ENCODE measurements at regions not wholly inside any gene's neighbourhood (a gene's known extent, or its start where the extent isn't known, plus 50 kb on each side); places are given as distances from the start of the nearest gene placed in this dataset.
"Not testable (repeated sequence)": the region's sequence is repeated elsewhere in the genome, so short reads cannot be mapped to it uniquely, and the experiment has no call there.

- in situ Hi-C loops (cut with MboI; ENCODE audit: low sequenced_read_pairs) = no loop called here
These were observed 52.7 kb downstream of the KCNA5 start for GRCh38 chr12:5096241-5096924.

GRCh38 chr12:5097786-5098185 is 54.1 kb downstream of the KCNA5 start:
- in situ Hi-C loops (cut with MboI; ENCODE audit: low sequenced_read_pairs) = no loop called here

GRCh38 chr12:5099136-5099535 is 55.5 kb downstream of the KCNA5 start:
- in situ Hi-C loops (cut with MboI; ENCODE audit: low sequenced_read_pairs) = no loop called here

GRCh38 chr12:5099591-5099990 is 55.9 kb downstream of the KCNA5 start:
- in situ Hi-C loops (cut with MboI; ENCODE audit: low sequenced_read_pairs) = no loop called here

GRCh38 chr12:5101686-5102085 is 58.0 kb downstream of the KCNA5 start:
- in situ Hi-C loops (cut with MboI; ENCODE audit: low sequenced_read_pairs) = no loop called here

- in situ Hi-C loops (cut with MboI; ENCODE audit: low sequenced_read_pairs) = no loop called here
These were observed 58.6 kb downstream of the KCNA5 start for GRCh38 chr12:5102261-5102789.

- in situ Hi-C loops (cut with MboI; ENCODE audit: low sequenced_read_pairs) = no loop called here
These were observed 59.1 kb downstream of the KCNA5 start for GRCh38 chr12:5102806-5103205.

- in situ Hi-C loops (cut with MboI; ENCODE audit: low sequenced_read_pairs) = no loop called here
These were observed 66.7 kb downstream of the KCNA5 start for GRCh38 chr12:5110345-5110744.

- in situ Hi-C loops (cut with MboI; ENCODE audit: low sequenced_read_pairs) = no loop called here
These were observed 70.8 kb downstream of the KCNA5 start for GRCh38 chr12:5114436-5114835.

- in situ Hi-C loops (cut with MboI; ENCODE audit: low sequenced_read_pairs) = not testable (repeated sequence)
These were observed 78.1 kb downstream of the KCNA5 start for GRCh38 chr12:5121784-5122183.

GRCh38 chr12:5122256-5122831 is 78.7 kb downstream of the KCNA5 start:
- in situ Hi-C loops (cut with MboI; ENCODE audit: low sequenced_read_pairs) = not testable (repeated sequence)

GRCh38 chr12:5123921-5124320 is 80.2 kb downstream of the KCNA5 start:
- in situ Hi-C loops (cut with MboI; ENCODE audit: low sequenced_read_pairs) = no loop called here

- in situ Hi-C loops (cut with MboI; ENCODE audit: low sequenced_read_pairs) = no loop called here
These were observed 80.7 kb downstream of the KCNA5 start for GRCh38 chr12:5124401-5124800.

- in situ Hi-C loops (cut with MboI; ENCODE audit: low sequenced_read_pairs) = no loop called here
These were observed 91.3 kb downstream of the KCNA5 start for GRCh38 chr12:5134861-5135525.

- in situ Hi-C loops (cut with MboI; ENCODE audit: low sequenced_read_pairs) = no loop called here
These were observed 94.6 kb downstream of the KCNA5 start for GRCh38 chr12:5138256-5138655.

- in situ Hi-C loops (cut with MboI; ENCODE audit: low sequenced_read_pairs) = no loop called here
These were observed 95.2 kb downstream of the KCNA5 start for GRCh38 chr12:5138845-5139244.

- in situ Hi-C loops (cut with MboI; ENCODE audit: low sequenced_read_pairs) = loop anchor here (10.0 kb wide), 1 partner anchor 1965 kb away; no protein-coding TSS in a partner anchor
These were observed 96.1 kb downstream of the KCNA5 start for GRCh38 chr12:5139751-5140150.

- in situ Hi-C loops (cut with MboI; ENCODE audit: low sequenced_read_pairs) = loop anchor here (10.0 kb wide), 1 partner anchor 1965 kb away; no protein-coding TSS in a partner anchor
These were observed 96.5 kb downstream of the KCNA5 start for GRCh38 chr12:5140190-5140589.

- in situ Hi-C loops (cut with MboI; ENCODE audit: low sequenced_read_pairs) = loop anchor here (10.0 kb wide), 1 partner anchor 1974 kb away; no protein-coding TSS in a partner anchor
These were observed 105.2 kb downstream of the KCNA5 start for GRCh38 chr12:5148880-5149279.

GRCh38 chr12:5154091-5154490 is 110.4 kb downstream of the KCNA5 start:
- in situ Hi-C loops (cut with MboI; ENCODE audit: low sequenced_read_pairs) = no loop called here

GRCh38 chr12:5155866-5156265 is 112.2 kb downstream of the KCNA5 start:
- in situ Hi-C loops (cut with MboI; ENCODE audit: low sequenced_read_pairs) = no loop called here

GRCh38 chr12:5160827-5161226 is 117.1 kb downstream of the KCNA5 start:
- in situ Hi-C loops (cut with MboI; ENCODE audit: low sequenced_read_pairs) = no loop called here

Data from HL-60/S4 treated with retinoic acid at 250 ng/mL for 4 days and 3 days (cell line).